ENCODE measurements at regions not wholly inside any gene's neighbourhood (a gene's known extent, or its start where the extent isn't known, plus 50 kb on each side); places are given as distances from the start of the nearest gene placed in this dataset.
"Not testable (repeated sequence)": the region's sequence is repeated elsewhere in the genome, so short reads cannot be mapped to it uniquely, and the experiment has no call there.

- not testable (repeated sequence) for TF ChIP-seq CTCF (conservative IDR thresholded peaks at IDR 0.05); EZH2 (IDR thresholded peaks at IDR 0.05; ENCODE audit: low read depth)
Observed at GRCh38 chr22:23433127-23434005, 146.7 kb downstream of the IGLL1 start.

All from PC-9 (cell line).